ENCODE measurements at regions not wholly inside any gene's neighbourhood (a gene's known extent, or its start where the extent isn't known, plus 50 kb on each side); places are given as distances from the start of the nearest gene placed in this dataset.

DNA sequence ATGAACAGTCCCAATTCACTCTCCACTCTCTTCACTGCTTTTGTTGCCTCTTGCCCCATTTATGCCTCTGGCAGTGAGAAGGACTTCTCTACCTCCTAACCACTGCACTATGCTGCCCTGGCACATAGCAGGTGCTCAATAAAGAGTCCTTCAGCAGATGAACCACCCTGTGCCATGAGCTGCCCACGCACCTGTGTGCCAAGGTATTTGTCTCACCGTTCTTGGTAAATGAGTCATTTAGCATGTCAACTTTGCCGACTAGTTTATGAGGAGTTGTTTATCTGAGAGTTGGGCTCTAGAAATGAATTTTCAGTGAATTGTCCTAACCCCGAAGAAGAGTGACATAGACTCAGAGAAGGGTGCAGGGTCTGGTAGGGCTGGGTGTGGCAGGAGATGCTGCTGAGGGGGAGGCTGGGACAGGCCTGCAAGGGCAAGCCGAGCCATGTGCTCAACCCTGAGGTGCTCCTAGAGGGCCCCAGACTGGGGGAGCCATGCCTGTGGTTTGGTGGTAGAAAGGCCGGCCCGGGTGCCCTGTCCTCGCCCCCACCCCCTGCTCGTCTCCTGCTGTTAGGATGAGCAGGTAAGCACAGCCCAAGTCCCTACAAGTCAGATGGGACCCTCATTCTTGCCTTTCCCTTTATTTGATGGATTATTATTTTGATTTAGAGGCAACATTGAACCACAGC is 654.5 kb downstream of the MATN1 start:
- no peak for DNase-seq (ENCODE audit: low spot score)
- no peaks in the 10 kb centered on the region for H3K4me1 ChIP-seq (ENCODE audit: insufficient read depth, low read length)
- intact Hi-C loops (cut with micrococcal nuclease; ENCODE audit: unreplicated experiment) (no loop called here), in situ Hi-C loops (cut with HindIII; ENCODE audit: extremely low pct_ligation_motif_present, low pct_unique_long_range_greater_than_20kb) (no loop called here)
- ChIA-PET CTCF (ENCODE audit: low intra/inter-chr PET ratio, low total read pairs) (no interaction called here), POLR2A (no interaction called here)
- FAIRE-seq, result no peak
- H3K9ac ChIP-seq (ENCODE audit: insufficient read depth, low read depth, low read length), result no peak overlapping the region
- H4K20me1 ChIP-seq (ENCODE audit: insufficient read depth, low read length), result no peaks in the 10 kb centered on the region
- H3K36me3 ChIP-seq (replicated peaks in 1 of 2; ENCODE audit: control insufficient read depth in 1 of 2, insufficient read depth in 2 of 2, low read length in 2 of 2), result no peaks in the 10 kb centered on the region
- no peak overlapping the region for H3K4me3 ChIP-seq (replicated peaks in 1 of 3; ENCODE audit: insufficient read depth in 1 of 3, low read depth in 2 of 3, low read length in 3 of 3)
- no peaks in the 10 kb centered on the region for H3K9me3 ChIP-seq (ENCODE audit: low read length)
- no peaks in the 10 kb centered on the region; a peak in 1 of 5 replicates for H3K27me3 ChIP-seq (ENCODE audit: control insufficient read depth in 1 of 2, insufficient read depth in 2 of 2, low read length in 2 of 2)
- no peak overlapping the region for H3K27ac ChIP-seq (ENCODE audit: extremely low read length, insufficient read depth, low read length)
- H3K79me2 ChIP-seq (ENCODE audit: insufficient read depth, low read length), result no peaks in the 10 kb centered on the region
- no peak for ATAC-seq
- no TSS peak for BruUV-seq (replicated peaks)
- H3K4me2 ChIP-seq (ENCODE audit: low read depth, low read length), result no peak overlapping the region
- no peak for TF ChIP-seq FOXK2 (IDR thresholded peaks at IDR 0.05)
- TF ChIP-seq ZNF282 (IDR thresholded peaks at IDR 0.05; ENCODE audit: partially characterized antibody), result no peak
- no peak for TF ChIP-seq ZNF614 (CRISPR knock-in tag; IDR thresholded peaks at IDR 0.05; ENCODE audit: borderline replicate concordance)
- TF ChIP-seq ZFP82 (CRISPR knock-in tag; IDR thresholded peaks at IDR 0.05; ENCODE audit: borderline replicate concordance), result no peak
- TF ChIP-seq, protein P1, sequence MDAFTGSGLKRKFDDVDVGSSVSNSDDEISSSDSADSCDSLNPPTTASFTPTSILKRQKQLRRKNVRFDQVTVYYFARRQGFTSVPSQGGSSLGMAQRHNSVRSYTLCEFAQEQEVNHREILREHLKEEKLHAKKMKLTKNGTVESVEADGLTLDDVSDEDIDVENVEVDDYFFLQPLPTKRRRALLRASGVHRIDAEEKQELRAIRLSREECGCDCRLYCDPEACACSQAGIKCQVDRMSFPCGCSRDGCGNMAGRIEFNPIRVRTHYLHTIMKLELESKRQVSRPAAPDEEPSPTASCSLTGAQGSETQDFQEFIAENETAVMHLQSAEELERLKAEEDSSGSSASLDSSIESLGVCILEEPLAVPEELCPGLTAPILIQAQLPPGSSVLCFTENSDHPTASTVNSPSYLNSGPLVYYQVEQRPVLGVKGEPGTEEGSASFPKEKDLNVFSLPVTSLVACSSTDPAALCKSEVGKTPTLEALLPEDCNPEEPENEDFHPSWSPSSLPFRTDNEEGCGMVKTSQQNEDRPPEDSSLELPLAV (CRISPR knock-in tag; conservative IDR thresholded peaks at IDR 0.05; ENCODE audit: low read depth), result no peak
- TF ChIP-seq GFI1 (CRISPR knock-in tag; IDR thresholded peaks at IDR 0.05; ENCODE audit: borderline replicate concordance), result no peak
- no peak for TF ChIP-seq SRSF1 (optimal IDR thresholded peaks at IDR 0.05; ENCODE audit: low read depth, low read length)
- no peak for TF ChIP-seq DMTF1 (CRISPR knock-in tag; IDR thresholded peaks at IDR 0.05)
- TF ChIP-seq DPF2 (CRISPR knock-in tag; IDR thresholded peaks at IDR 0.05; ENCODE audit: borderline replicate concordance, low read depth), result no peak
- no peak for TF ChIP-seq MYPOP (CRISPR knock-in tag; IDR thresholded peaks at IDR 0.05)
- no peak for TF ChIP-seq ZNF75D (CRISPR knock-in tag; IDR thresholded peaks at IDR 0.05; ENCODE audit: borderline replicate concordance)
- no peak for TF ChIP-seq ZBTB42 (CRISPR knock-in tag; IDR thresholded peaks at IDR 0.05)
- WGBS (ENCODE audit: low lambda C conversion rate), result 20% methylated on average over 8 of the region's 9 CpGs
- H2AFZ ChIP-seq (ENCODE audit: low read length), result no peak overlapping the region
